ENCODE measurements at regions not wholly inside any gene's neighbourhood (a gene's known extent, or its start where the extent isn't known, plus 50 kb on each side); places are given as distances from the start of the nearest gene placed in this dataset.

GRCh38 chr18:10400534-10401307 lies 53.7 kb upstream of the APCDD1 start:
- ATAC-seq (ENCODE audit: low FRiP score) = no peak
- DNase-seq (ENCODE audit: low spot score) = no peak
- TF ChIP-seq CTCF (IDR thresholded peaks at IDR 0.05) = no peak

GRCh38 chr18:10401521-10401920 lies 52.9 kb upstream of the APCDD1 start:
- no peak for TF ChIP-seq CTCF (IDR thresholded peaks at IDR 0.05)
- DNase-seq (ENCODE audit: low spot score) = peak; percentile 37
- peak; percentile 38 for ATAC-seq (ENCODE audit: low FRiP score)

- ATAC-seq (ENCODE audit: low FRiP score) (no peak), DNase-seq (ENCODE audit: low spot score) (no peak)
- no peak for TF ChIP-seq CTCF (IDR thresholded peaks at IDR 0.05)
Observed at GRCh38 chr18:10401930-10402329, 52.5 kb upstream of the APCDD1 start.

- ATAC-seq (ENCODE audit: low FRiP score) = no peak
- no peak for DNase-seq (ENCODE audit: low spot score)
- no peak for TF ChIP-seq CTCF (IDR thresholded peaks at IDR 0.05)
Observed at GRCh38 chr18:10402871-10403559, 51.4 kb upstream of the APCDD1 start.

GRCh38 chr18:10403708-10404107 lies 50.7 kb upstream of the APCDD1 start:
- no peak for TF ChIP-seq CTCF (IDR thresholded peaks at IDR 0.05)
- ATAC-seq (ENCODE audit: low FRiP score) (peak; percentile 54), DNase-seq (ENCODE audit: low spot score) (no peak)

- TF ChIP-seq CTCF (IDR thresholded peaks at IDR 0.05) = no peak
- ATAC-seq (ENCODE audit: low FRiP score) = no peak
- no peak for DNase-seq (ENCODE audit: low spot score)
Observed at GRCh38 chr18:10404168-10404567, 50.3 kb upstream of the APCDD1 start.
